ENCODE measurements at regions not wholly inside any gene's neighbourhood (a gene's known extent, or its start where the extent isn't known, plus 50 kb on each side); places are given as distances from the start of the nearest gene placed in this dataset.

DNA sequence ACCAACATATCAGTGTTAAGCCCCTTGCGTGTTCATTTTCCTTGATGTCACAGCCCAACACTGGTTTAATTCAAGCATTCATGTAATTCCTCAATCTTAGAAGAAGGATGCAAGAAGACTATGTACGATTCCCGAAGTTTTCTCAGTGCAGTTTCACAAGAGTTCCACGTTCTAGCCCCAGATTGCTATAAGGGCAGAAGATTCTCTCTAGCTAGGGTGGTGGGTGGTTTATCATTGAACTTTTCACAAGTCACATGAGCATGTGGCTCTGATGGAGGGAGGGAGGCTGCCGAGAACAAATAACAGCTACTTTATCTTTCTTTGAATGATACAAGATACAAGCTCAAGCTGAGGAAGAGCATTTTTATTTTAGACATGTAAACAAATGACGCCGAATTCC lies 71.9 kb upstream of the NHSL1 start:
- Histone ChIP-seq H3K36me3 (no peaks in the 10 kb centered on the region), H3K9me3 (no peaks in the 10 kb centered on the region), H3K4me1 (peaks cover 0 to 24% (median 14%) of the 10 kb centered on the region in 4 donors), H3K27me3 (no peaks in the 10 kb centered on the region), H3K4me3 (peak overlapping the region; percentile 38 to 50), H3K27ac (no peak overlapping the region)
- intact Hi-C loops (cut with DNase I; ENCODE audit: low total_unique reads) = no loop called here
- TF ChIP-seq, protein P1, sequence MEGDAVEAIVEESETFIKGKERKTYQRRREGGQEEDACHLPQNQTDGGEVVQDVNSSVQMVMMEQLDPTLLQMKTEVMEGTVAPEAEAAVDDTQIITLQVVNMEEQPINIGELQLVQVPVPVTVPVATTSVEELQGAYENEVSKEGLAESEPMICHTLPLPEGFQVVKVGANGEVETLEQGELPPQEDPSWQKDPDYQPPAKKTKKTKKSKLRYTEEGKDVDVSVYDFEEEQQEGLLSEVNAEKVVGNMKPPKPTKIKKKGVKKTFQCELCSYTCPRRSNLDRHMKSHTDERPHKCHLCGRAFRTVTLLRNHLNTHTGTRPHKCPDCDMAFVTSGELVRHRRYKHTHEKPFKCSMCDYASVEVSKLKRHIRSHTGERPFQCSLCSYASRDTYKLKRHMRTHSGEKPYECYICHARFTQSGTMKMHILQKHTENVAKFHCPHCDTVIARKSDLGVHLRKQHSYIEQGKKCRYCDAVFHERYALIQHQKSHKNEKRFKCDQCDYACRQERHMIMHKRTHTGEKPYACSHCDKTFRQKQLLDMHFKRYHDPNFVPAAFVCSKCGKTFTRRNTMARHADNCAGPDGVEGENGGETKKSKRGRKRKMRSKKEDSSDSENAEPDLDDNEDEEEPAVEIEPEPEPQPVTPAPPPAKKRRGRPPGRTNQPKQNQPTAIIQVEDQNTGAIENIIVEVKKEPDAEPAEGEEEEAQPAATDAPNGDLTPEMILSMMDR (IDR thresholded peaks at IDR 0.05) = no peak
- DNase-seq = no peak

DNA sequence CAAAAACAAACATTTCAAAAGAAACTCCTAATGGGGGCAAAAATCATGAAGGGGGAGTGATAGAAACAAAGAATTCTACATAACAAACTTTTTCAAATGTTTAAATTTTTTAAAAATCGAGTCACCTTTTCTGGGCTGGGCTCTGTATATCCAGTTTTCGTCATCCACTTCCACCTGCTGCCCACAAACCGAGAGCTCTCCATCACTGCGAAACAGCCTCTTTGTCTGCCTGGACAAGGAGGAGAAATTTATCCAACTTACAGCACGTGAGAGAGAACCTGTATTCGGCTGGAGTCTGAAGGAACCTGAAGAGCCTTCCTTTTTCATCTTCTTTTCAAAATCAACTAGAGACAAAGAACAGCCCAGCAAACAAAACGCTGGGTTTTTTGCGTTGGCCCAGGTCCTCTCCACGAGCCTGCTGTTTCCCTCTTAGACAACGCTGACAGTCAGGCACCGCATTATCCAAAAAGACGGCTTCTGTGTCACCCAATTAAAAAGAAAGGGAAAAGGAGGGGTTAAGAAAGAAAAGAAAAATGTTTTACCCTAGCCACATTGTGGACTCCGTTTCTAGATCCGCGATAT lies 72.4 kb upstream of the NHSL1 start:
- DNase-seq = no peak
- intact Hi-C loops (cut with DNase I; ENCODE audit: low total_unique reads) = no loop called here
- TF ChIP-seq, protein P1 (IDR thresholded peaks at IDR 0.05) = no peak
- no peaks in the 10 kb centered on the region for H3K27me3 ChIP-seq
- H3K36me3 ChIP-seq = no peaks in the 10 kb centered on the region
- H3K4me1 ChIP-seq = peaks cover 0 to 24% (median 14%) of the 10 kb centered on the region in 4 donors
- H3K4me3 ChIP-seq = peak overlapping the region; percentile 38 to 50
- peak overlapping the region; percentile 18 to 24 for H3K27ac ChIP-seq
- no peaks in the 10 kb centered on the region for H3K9me3 ChIP-seq

DNA sequence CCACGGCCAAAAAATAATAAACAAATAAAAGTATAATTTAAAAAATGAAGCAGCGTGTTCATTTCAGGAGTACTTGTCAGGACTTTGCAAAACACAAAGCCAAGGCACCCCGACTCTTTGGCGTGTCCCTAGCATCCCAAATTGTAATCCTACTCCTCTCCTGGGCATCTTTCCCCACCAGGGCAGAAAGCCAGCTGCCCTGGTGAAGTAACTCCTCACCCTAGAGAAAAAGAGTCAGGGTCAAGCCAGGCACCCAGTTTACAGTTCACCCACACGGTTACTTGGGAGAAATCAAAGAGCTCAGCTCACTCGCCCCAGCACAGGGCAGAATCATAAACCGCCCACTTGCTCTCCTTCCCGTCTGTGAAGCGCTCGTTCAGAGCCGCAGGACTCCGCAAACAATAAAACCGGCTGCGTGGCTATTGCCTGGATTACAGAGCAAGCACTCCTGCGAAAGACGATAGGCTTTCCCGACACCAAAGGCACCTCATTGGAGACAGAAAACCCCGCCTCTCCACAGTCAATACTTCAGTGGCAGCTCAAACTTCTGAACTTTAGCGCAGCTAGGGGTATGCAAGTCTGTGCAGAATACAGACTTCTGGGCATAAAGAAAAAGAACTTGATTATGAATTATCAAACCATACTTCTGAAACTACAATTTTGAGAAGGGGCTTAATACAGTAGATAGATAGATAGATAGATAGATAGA lies 73.0 kb upstream of the NHSL1 start:
- TF ChIP-seq, protein P1 (IDR thresholded peaks at IDR 0.05) = no peak
- Histone ChIP-seq H3K27ac (peak overlapping the region; percentile 18 to 24), H3K9me3 (no peaks in the 10 kb centered on the region), H3K4me1 (peaks cover 0 to 24% (median 14%) of the 10 kb centered on the region in 4 donors), H3K27me3 (no peaks in the 10 kb centered on the region), H3K4me3 (peak overlapping the region; percentile 38 to 50), H3K36me3 (no peaks in the 10 kb centered on the region)
- peak; percentile 71 to 74 for DNase-seq
- intact Hi-C loops (cut with DNase I; ENCODE audit: low total_unique reads) = no loop called here

DNA sequence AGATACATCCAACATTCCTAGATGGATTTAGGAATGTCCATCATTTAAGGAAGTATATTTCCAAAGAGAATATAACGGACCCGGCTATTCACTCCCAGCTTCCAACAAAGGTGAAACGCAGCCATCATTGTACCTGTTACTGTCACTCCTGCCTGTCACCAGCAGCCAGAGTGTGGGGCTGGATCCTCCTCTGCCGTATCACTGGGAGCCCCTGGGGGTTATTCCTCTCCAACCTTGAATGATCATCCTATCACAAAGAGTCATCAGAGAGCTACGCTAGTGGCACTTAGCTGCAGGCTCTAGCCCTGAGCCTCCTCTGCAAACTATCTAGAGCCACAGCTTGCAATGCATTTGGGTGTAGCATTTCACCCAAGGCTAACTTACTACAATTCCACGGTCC lies 73.6 kb upstream of the NHSL1 start:
- TF ChIP-seq, protein P1 (IDR thresholded peaks at IDR 0.05) = no peak
- no peaks in the 10 kb centered on the region for H3K36me3 ChIP-seq
- no peaks in the 10 kb centered on the region for H3K27me3 ChIP-seq
- H3K27ac ChIP-seq = no peak overlapping the region
- intact Hi-C loops (cut with DNase I; ENCODE audit: low total_unique reads) = no loop called here
- H3K9me3 ChIP-seq = no peaks in the 10 kb centered on the region
- H3K4me1 ChIP-seq = peaks cover 0 to 24% (median 14%) of the 10 kb centered on the region in 4 donors
- no peak for DNase-seq
- no peak overlapping the region for H3K4me3 ChIP-seq

DNA sequence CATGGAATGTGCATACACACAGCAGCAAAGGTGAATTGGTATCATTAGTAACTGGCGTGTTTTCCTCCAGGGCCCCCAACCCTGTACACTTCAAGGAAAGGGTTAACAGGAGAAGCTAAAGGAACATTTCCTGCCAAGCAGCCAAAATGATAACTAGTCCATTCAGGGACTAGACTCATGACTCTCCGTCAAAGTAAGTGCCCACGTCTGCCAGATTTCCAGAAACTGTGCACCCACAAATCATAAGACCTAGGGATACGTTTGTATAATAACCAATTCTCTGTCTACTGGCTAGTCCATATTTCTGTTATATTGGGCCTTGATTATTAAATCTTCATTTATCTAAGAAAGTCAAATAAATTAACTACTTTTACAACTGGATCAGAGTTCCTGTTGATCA lies 76.0 kb upstream of the NHSL1 start:
- TF ChIP-seq, protein P1 (IDR thresholded peaks at IDR 0.05) = no peak
- H3K4me1 ChIP-seq = peaks cover 0 to 19% (median 13%) of the 10 kb centered on the region in 4 donors
- H3K36me3 ChIP-seq = no peaks in the 10 kb centered on the region
- H3K4me3 ChIP-seq = no peak overlapping the region
- no peaks in the 10 kb centered on the region for H3K27me3 ChIP-seq
- no peak overlapping the region for H3K27ac ChIP-seq
- no peak for DNase-seq
- intact Hi-C loops (cut with DNase I; ENCODE audit: low total_unique reads) = no loop called here
- no peaks in the 10 kb centered on the region for H3K9me3 ChIP-seq

Measured in tibial artery (tissue), 4 donors.